PC-3 (cell line): ENCODE measurements at regions not wholly inside any gene's neighbourhood (a gene's known extent, or its start where the extent isn't known, plus 50 kb on each side); places are given as distances from the start of the nearest gene placed in this dataset.

Source experiments
- ATAC-seq: fragments of 200-7000 bp; cut with Tn5 transposase; 2 replicates; pipeline ENCODE4 v1.9.1; 2020; ENCODE audit warnings: mild to moderate bottlenecking, moderate library complexity
- BruUV-seq: library from RNA; stranded (reverse); fragments of 400-500 nt; replicated peaks from 2 replicates; lab custom pipeline; 2021; lab: Mats Ljungman, UMichigan
- CTCF ChIA-PET: fragments of 300-600 bp; sonication (Branson Sonifier 250); formaldehyde crosslinking; loops from one replicate; lab custom pipeline; 2022; ENCODE audit warnings: antibody characterized with exemption; lab: Charles Lee
- POLR2A ChIA-PET: fragments of 300-600 bp; sonication (Branson Sonifier 250); formaldehyde crosslinking; loops from one replicate; lab custom pipeline; 2022; ENCODE audit warnings: antibody characterized with exemption; ENCODE audit not compliant: unreplicated experiment; lab: Charles Lee
- DNase-seq: peaks from one replicate; pipeline ENCODE4 v3.0.0-alpha.2; 2015
- H2AFZ ChIP-seq: fragments of 300-600 bp; sonication (generic); 2 replicates; pipeline ENCODE4 v1.6.0; 2016; ENCODE audit warnings: antibody characterized with exemption, low read length
- H3F3A ChIP-seq: fragments of 300-600 bp; sonication (generic); one replicate; pipeline ENCODE4 v1.6.0; 2017; ENCODE audit warnings: antibody characterized with exemption, low read length, control low read depth, mild to moderate bottlenecking; ENCODE audit not compliant: unreplicated experiment
- H3K27ac ChIP-seq: fragments of 300-600 bp; sonication (generic); 2 replicates; pipeline ENCODE4 v1.5.1; 2016; ENCODE audit warnings: mild to moderate bottlenecking, low read length
- H3K27me3 ChIP-seq: fragments of 300-600 bp; sonication (generic); 2 replicates; pipeline ENCODE4 v1.6.1; 2016; ENCODE audit warnings: low read length, mixed read lengths
- H3K36me3 ChIP-seq: fragments of 300-600 bp; sonication (generic); 2 replicates; pipeline ENCODE4 v1.6.1; 2016; ENCODE audit warnings: low read depth, mixed run types, low read length, mixed read lengths
- H3K4me1 ChIP-seq: fragments of 300-600 bp; sonication (generic); 2 replicates; pipeline ENCODE4 v1.5.1; 2016; ENCODE audit warnings: low read length; ENCODE audit not compliant: insufficient read depth
- H3K4me2 ChIP-seq: fragments of 300-600 bp; sonication (generic); 2 replicates; pipeline ENCODE4 v1.6.0; 2016; ENCODE audit warnings: low read length
- H3K4me3 ChIP-seq: fragments of 300-600 bp; sonication (generic); 2 replicates; pipeline ENCODE4 v1.5.1; 2016; ENCODE audit warnings: mild to moderate bottlenecking, low read length, mixed read lengths
- H3K79me2 ChIP-seq: fragments of 300-600 bp; sonication (generic); 2 replicates; pipeline ENCODE4 v1.6.1; 2017; ENCODE audit warnings: low read length, mixed read lengths
- H3K9ac ChIP-seq: fragments of 300-600 bp; sonication (generic); 2 replicates; pipeline ENCODE4 v1.6.0; 2016; ENCODE audit warnings: mild to moderate bottlenecking, low read length
- H3K9me2 ChIP-seq: fragments of 300-600 bp; sonication (generic); replicated peaks from 2 replicates; pipeline ENCODE4 v1.6.1; 2016; ENCODE audit warnings: mixed run types, low read length, mixed read lengths
- H3K9me3 ChIP-seq: fragments of 300-600 bp; sonication (generic); 2 replicates; pipeline ENCODE4 v1.6.1; 2016; ENCODE audit warnings: low read length, mixed read lengths
- H4K20me1 ChIP-seq: fragments of 300-600 bp; sonication (generic); 2 replicates; pipeline ENCODE4 v1.6.1; 2016; ENCODE audit warnings: low read length, mixed read lengths
- EZH2 ChIP-seq: fragments of 300-600 bp; sonication (generic); IDR thresholded peaks from one replicate; pipeline ENCODE4 v1.6.1; 2017; ENCODE audit warnings: antibody characterized with exemption, mild to moderate bottlenecking, low read length; ENCODE audit not compliant: unreplicated experiment
- EZH2phosphoT487 ChIP-seq: fragments of 300-600 bp; sonication (generic); IDR thresholded peaks from 2 replicates; pipeline ENCODE4 v1.6.1; 2018; ENCODE audit warnings: mild to moderate bottlenecking, antibody characterized with exemption, low read length, borderline replicate concordance
- intact Hi-C: fragments of 100-400 bp; cut with micrococcal nuclease; formaldehyde crosslinking; loops from 2 replicates; pipeline ENCODE4 v1.9.0; 2023
- TF ChIP-seq, protein P1 (sequence below): fragments of 300-600 bp; sonication (generic); conservative IDR thresholded peaks from 2 replicates; pipeline ENCODE4 v1.5.1; 2017; ENCODE audit warnings: antibody characterized with exemption, low read depth, mild to moderate bottlenecking, low read length

DNA sequence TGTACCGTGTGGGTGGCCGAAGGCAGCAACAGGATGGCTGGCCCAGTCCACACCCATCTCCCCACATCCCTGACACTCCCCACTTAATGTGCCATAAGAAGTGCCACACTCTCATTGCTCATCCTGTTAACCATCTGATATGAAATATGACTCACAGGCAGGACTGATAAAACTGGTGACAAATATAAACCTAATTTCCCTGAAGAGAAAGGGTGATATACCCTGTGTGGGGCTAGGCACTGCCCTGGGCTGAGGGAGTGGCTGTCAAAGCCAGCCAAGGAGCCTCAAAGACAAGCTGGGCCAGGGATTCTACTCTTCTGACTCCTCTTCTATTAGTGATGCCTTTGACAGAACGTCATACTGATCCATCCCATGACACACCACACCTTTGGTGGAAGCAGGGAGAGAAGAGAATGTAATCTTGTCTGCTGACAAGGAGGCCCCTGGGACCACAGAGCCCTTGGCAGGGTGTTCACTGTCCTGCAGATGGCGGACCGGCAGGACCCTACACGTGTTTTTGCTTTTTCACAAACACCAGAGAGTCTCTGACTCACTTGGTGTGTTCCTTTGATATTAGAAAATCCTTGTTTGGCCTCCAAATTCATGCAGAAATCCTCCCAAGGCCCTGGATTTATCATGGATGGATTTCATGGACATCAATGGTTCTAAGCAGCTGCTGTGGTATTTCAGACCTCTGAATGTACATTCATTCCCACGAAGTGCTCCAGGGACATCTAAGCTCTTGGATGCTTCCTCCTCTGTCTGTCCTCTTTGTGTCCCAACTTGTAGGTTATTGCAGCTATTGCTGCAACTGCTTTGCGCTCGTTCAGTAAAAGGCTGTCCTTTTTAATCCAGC is 98.0 kb upstream of the WASF3 start:
- TF ChIP-seq, protein P1, sequence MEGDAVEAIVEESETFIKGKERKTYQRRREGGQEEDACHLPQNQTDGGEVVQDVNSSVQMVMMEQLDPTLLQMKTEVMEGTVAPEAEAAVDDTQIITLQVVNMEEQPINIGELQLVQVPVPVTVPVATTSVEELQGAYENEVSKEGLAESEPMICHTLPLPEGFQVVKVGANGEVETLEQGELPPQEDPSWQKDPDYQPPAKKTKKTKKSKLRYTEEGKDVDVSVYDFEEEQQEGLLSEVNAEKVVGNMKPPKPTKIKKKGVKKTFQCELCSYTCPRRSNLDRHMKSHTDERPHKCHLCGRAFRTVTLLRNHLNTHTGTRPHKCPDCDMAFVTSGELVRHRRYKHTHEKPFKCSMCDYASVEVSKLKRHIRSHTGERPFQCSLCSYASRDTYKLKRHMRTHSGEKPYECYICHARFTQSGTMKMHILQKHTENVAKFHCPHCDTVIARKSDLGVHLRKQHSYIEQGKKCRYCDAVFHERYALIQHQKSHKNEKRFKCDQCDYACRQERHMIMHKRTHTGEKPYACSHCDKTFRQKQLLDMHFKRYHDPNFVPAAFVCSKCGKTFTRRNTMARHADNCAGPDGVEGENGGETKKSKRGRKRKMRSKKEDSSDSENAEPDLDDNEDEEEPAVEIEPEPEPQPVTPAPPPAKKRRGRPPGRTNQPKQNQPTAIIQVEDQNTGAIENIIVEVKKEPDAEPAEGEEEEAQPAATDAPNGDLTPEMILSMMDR = no peak
- ChIA-PET POLR2A (no interaction called here), CTCF (no interaction called here)
- H3K9me2 ChIP-seq = no peaks in the 10 kb centered on the region
- H3K9me3 ChIP-seq = no peaks in the 10 kb centered on the region
- H4K20me1 ChIP-seq = no peaks in the 10 kb centered on the region
- H3K36me3 ChIP-seq = no peaks in the 10 kb centered on the region
- H3K4me3 ChIP-seq = no peak overlapping the region
- peaks cover 15% of the 10 kb centered on the region for H3K4me1 ChIP-seq
- DNase-seq (peak; percentile 61), ATAC-seq (peak; percentile 87)
- H3K27ac ChIP-seq = no peak overlapping the region
- H3K4me2 ChIP-seq = 0 out of 2 replicates have a peak overlapping the region, but pooled peaks have one; percentile 24
- H3K79me2 ChIP-seq = no peaks in the 10 kb centered on the region
- H3K9ac ChIP-seq = no peak overlapping the region
- no peak overlapping the region for H2AFZ ChIP-seq
- intact Hi-C loops = no loop called here
- H3F3A ChIP-seq = no peaks in the 10 kb centered on the region
- peaks cover 7% of the 10 kb centered on the region; the same call in 1 of the 2 replicates for H3K27me3 ChIP-seq
- BruUV-seq = no TSS peak

DNA sequence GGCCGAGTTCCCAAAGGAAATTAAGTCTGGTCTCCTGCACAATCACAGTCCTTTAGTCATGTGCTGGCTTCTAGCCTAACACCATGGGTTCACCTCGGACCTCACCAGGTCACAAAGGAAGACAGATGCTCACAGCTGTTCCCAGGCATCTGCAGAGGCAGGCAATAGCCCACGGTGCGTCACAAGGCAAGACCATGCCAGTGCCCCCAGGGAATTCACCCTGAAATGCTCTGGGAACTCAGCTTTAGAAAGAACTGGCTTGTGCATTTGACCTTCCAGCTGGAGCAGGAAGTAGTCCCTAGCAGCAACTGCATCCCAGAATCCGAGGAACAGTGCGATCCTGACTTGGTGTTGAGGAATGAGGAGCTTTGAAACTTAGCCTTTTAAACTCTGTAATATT is 96.8 kb upstream of the WASF3 start:
- Histone ChIP-seq H3K9me2 (no peaks in the 10 kb centered on the region), H3K4me2 (no peak overlapping the region), H3K79me2 (no peaks in the 10 kb centered on the region), H3F3A (no peaks in the 10 kb centered on the region), H3K4me1 (peaks cover 15% of the 10 kb centered on the region), H3K36me3 (no peaks in the 10 kb centered on the region), H3K9me3 (no peaks in the 10 kb centered on the region), H4K20me1 (no peaks in the 10 kb centered on the region), H3K4me3 (no peak overlapping the region), H3K9ac (no peak overlapping the region), H3K27ac (no peak overlapping the region), H2AFZ (no peak overlapping the region), H3K27me3 (peaks cover 7% of the 10 kb centered on the region; the same call in 1 of the 2 replicates)
- ChIA-PET POLR2A (no interaction called here), CTCF (no interaction called here)
- ATAC-seq (no peak), DNase-seq (no peak)
- intact Hi-C loops = no loop called here
- no TSS peak for BruUV-seq
- TF ChIP-seq EZH2phosphoT487 (no peak), EZH2 (no peak)
- TF ChIP-seq, protein P1 = no peak

DNA sequence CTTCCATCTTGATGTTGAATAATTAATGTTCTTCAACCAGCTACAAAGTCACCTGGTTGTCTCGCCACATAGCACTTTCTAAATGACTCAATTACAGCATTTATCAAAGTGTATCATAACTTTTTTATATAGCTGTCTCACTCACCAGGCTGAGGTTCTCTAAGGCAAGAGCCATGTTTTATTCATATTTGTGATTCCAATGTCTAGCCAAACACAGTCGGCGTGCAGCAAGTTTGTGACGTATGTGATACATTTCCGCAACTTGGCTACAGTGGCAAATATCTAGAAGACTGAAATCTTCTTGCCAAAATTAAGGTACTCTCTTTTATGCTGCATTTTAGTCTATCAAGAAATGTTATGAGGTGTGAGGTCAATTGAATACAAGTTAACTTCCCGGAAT is 94.2 kb upstream of the WASF3 start:
- H3F3A ChIP-seq = no peaks in the 10 kb centered on the region
- H3K4me3 ChIP-seq = no peak overlapping the region
- no peak for DNase-seq
- no peaks in the 10 kb centered on the region for H4K20me1 ChIP-seq
- ChIA-PET CTCF (no interaction called here), POLR2A (no interaction called here)
- no peak overlapping the region for H3K27ac ChIP-seq
- no peaks in the 10 kb centered on the region for H3K9me2 ChIP-seq
- peaks cover 15% of the 10 kb centered on the region for H3K4me1 ChIP-seq
- intact Hi-C loops = no loop called here
- no peaks in the 10 kb centered on the region for H3K36me3 ChIP-seq
- H3K9ac ChIP-seq = no peak overlapping the region
- H3K4me2 ChIP-seq = no peak overlapping the region
- no peak for ATAC-seq
- peaks cover 7% of the 10 kb centered on the region; the same call in 1 of the 2 replicates for H3K27me3 ChIP-seq
- no peaks in the 10 kb centered on the region for H3K9me3 ChIP-seq
- no peaks in the 10 kb centered on the region for H3K79me2 ChIP-seq
- no TSS peak for BruUV-seq
- TF ChIP-seq, protein P1 = no peak
- no peak for TF ChIP-seq EZH2phosphoT487
- TF ChIP-seq EZH2 = no peak
- no peak overlapping the region for H2AFZ ChIP-seq
